ENCODE measurements at regions not wholly inside any gene's neighbourhood (a gene's known extent, or its start where the extent isn't known, plus 50 kb on each side); places are given as distances from the start of the nearest gene placed in this dataset.

DNA sequence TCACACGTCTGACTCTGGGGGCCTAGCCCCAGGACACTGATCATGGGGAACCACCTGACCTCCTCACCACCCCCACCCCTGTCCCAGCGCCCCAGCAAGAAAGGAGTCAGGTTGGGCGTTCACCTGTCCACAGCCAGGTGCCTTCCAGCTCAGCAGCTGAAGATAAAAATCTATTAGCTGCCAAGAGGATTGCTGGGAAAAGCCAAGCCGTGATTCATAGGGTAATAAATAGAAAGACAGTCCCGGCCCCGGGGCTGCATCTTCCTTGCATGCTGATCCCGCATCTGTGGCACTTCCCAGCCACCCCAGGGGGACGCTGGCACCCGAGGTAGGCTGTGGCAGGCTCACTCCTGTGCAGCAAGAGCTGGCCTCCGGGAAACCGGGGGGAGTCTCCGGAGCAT lies 70.2 kb upstream of the NCOR2 start:
- H3K4me3 ChIP-seq (ENCODE audit: low read depth, low read length): no peak overlapping the region
- TF ChIP-seq, protein P1, sequence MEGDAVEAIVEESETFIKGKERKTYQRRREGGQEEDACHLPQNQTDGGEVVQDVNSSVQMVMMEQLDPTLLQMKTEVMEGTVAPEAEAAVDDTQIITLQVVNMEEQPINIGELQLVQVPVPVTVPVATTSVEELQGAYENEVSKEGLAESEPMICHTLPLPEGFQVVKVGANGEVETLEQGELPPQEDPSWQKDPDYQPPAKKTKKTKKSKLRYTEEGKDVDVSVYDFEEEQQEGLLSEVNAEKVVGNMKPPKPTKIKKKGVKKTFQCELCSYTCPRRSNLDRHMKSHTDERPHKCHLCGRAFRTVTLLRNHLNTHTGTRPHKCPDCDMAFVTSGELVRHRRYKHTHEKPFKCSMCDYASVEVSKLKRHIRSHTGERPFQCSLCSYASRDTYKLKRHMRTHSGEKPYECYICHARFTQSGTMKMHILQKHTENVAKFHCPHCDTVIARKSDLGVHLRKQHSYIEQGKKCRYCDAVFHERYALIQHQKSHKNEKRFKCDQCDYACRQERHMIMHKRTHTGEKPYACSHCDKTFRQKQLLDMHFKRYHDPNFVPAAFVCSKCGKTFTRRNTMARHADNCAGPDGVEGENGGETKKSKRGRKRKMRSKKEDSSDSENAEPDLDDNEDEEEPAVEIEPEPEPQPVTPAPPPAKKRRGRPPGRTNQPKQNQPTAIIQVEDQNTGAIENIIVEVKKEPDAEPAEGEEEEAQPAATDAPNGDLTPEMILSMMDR (IDR thresholded peaks at IDR 0.05; ENCODE audit: low read depth, low read length): no peak

- TF ChIP-seq, protein P1 (IDR thresholded peaks at IDR 0.05; ENCODE audit: low read depth, low read length): no peak
- no peak overlapping the region for H3K4me3 ChIP-seq (ENCODE audit: low read depth, low read length)
Observed at GRCh38 chr12:124637163-124637562, 69.8 kb upstream of the NCOR2 start.

GRCh38 chr12:124636138-124636978 lies 68.9 kb upstream of the NCOR2 start:
- TF ChIP-seq, protein P1 (IDR thresholded peaks at IDR 0.05; ENCODE audit: low read depth, low read length): no peak
- H3K4me3 ChIP-seq (ENCODE audit: low read depth, low read length): no peak overlapping the region

- no peak overlapping the region for H3K4me3 ChIP-seq (ENCODE audit: low read depth, low read length)
- TF ChIP-seq, protein P1 (IDR thresholded peaks at IDR 0.05; ENCODE audit: low read depth, low read length): no peak
Observed at GRCh38 chr12:124635316-124635715, 67.9 kb upstream of the NCOR2 start.

- TF ChIP-seq, protein P1 (IDR thresholded peaks at IDR 0.05; ENCODE audit: low read depth, low read length): no peak
- H3K4me3 ChIP-seq (ENCODE audit: low read depth, low read length): no peak overlapping the region
Observed at GRCh38 chr12:124633365-124634362, 66.3 kb upstream of the NCOR2 start.

DNA sequence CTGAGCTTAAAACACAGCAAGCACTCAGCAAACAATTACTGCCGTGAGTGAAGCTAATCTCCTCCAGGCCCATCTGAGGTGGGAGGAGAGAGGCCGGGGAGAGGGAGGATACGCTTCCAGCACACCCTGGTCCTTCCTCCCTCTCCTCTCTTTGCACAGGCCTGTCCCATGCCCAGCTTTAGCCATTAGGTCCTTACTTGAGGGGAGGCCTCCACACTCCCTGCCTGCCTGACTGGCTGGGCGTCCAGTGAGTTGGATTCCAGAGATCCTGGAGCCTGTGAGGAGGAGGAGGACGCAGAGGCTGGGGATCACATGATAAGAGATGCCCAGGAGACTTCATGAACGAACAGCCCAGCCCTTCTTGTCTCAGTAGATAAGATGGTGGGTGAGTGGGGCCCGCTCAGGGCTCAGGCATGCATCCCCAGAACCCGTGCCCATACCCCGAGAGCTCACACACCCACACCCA lies 65.1 kb upstream of the NCOR2 start:
- TF ChIP-seq, protein P1 (IDR thresholded peaks at IDR 0.05; ENCODE audit: low read depth, low read length): no peak
- no peak overlapping the region for H3K4me3 ChIP-seq (ENCODE audit: low read depth, low read length)
